ENCODE measurements at regions not wholly inside any gene's neighbourhood (a gene's known extent, or its start where the extent isn't known, plus 50 kb on each side); places are given as distances from the start of the nearest gene placed in this dataset.

DNA sequence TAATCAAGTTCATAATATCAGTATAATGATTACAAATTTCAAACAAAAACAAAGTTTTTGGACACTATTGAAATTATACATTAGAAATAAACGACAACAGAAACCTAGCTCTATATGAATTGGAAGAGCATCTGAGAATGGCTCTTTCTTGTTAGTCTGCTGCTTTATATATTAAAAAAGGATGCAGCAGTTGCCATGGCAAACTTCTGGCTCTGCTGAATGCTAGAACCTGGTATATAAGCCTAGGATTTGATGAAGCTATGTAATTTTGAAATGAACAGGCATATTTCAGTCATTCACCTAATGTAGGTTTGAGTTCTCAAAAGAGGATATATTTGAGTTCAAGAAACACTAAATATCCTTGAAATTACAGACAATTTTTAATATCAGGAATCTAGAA lies 252.7 kb upstream of the KCNMB2 start:
- TF ChIP-seq CTCF (IDR thresholded peaks at IDR 0.05) (no peak), POLR2A (IDR thresholded peaks at IDR 0.05) (no peak)

Measured in thyroid gland (tissue), 4 donors.